SK-N-SH treated with all-trans-retinoic acid at 6 μM for 48 hours (cell line): ENCODE measurements at regions not wholly inside any gene's neighbourhood (a gene's known extent, or its start where the extent isn't known, plus 50 kb on each side); places are given as distances from the start of the nearest gene placed in this dataset.
"Not testable (repeated sequence)": the region's sequence is repeated elsewhere in the genome, so short reads cannot be mapped to it uniquely, and the experiment has no call there.

Experiments
- ARNTL ChIP-seq: fragments of 450-650 bp; formaldehyde crosslinking; IDR thresholded peaks from 2 replicates; pipeline ENCODE4 v1.5.0; 2020; ENCODE audit warnings: low read depth, mild to moderate bottlenecking, moderate library complexity, borderline replicate concordance
- ISL1 ChIP-seq: fragments of 250-450 bp; sonication (Bioruptor Pico); IDR thresholded peaks from 2 replicates; pipeline ENCODE4 v2.1.2; 2022; ENCODE audit warnings: mild to moderate bottlenecking, moderate library complexity
- OSR1 ChIP-seq: fragments of 250-450 bp; sonication (Bioruptor Pico); IDR thresholded peaks from 2 replicates; pipeline ENCODE4 v1.8.0; 2022; ENCODE audit warnings: moderate library complexity, mild to moderate bottlenecking, inconsistent platforms
- RARB ChIP-seq: fragments of 250-450 bp; sonication (Bioruptor Pico); IDR thresholded peaks from 2 replicates; pipeline ENCODE4 v1.8.0; 2021; ENCODE audit warnings: mild to moderate bottlenecking, moderate library complexity
- SNAI2 ChIP-seq: fragments of 250-450 bp; sonication (Bioruptor Pico); IDR thresholded peaks from 2 replicates; pipeline ENCODE4 v1.5.0; 2020; ENCODE audit warnings: mild to moderate bottlenecking, moderate library complexity
- ZNF565 ChIP-seq: fragments of 450-650 bp; formaldehyde crosslinking; conservative IDR thresholded peaks from 2 replicates; pipeline ENCODE4 v1.5.0; 2020; ENCODE audit warnings: low read depth, mild to moderate bottlenecking, moderate library complexity
- TF ChIP-seq, protein P1 (sequence below): fragments of 250-450 bp; sonication (Bioruptor Pico); IDR thresholded peaks from 2 replicates; pipeline ENCODE4 v1.8.0; 2021; ENCODE audit warnings: low read depth, mild to moderate bottlenecking, moderate library complexity, borderline replicate concordance
- TF ChIP-seq, protein P2 (sequence below): fragments of 250-450 bp; sonication (Bioruptor Pico); IDR thresholded peaks from 2 replicates; pipeline ENCODE4 v1.8.0; 2020; ENCODE audit warnings: mild to moderate bottlenecking, moderate library complexity, borderline replicate concordance

- TF ChIP-seq OSR1, ZNF565, ISL1, SNAI2, RARB, ARNTL: not testable (repeated sequence)
- TF ChIP-seq, protein P1, sequence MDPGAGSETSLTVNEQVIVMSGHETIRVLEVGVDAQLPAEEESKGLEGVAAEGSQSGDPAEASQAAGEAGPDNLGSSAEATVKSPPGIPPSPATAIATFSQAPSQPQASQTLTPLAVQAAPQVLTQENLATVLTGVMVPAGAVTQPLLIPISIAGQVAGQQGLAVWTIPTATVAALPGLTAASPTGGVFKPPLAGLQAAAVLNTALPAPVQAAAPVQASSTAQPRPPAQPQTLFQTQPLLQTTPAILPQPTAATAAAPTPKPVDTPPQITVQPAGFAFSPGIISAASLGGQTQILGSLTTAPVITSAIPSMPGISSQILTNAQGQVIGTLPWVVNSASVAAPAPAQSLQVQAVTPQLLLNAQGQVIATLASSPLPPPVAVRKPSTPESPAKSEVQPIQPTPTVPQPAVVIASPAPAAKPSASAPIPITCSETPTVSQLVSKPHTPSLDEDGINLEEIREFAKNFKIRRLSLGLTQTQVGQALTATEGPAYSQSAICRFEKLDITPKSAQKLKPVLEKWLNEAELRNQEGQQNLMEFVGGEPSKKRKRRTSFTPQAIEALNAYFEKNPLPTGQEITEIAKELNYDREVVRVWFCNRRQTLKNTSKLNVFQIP (CRISPR knock-in tag), result not testable (repeated sequence)
- TF ChIP-seq, protein P2, sequence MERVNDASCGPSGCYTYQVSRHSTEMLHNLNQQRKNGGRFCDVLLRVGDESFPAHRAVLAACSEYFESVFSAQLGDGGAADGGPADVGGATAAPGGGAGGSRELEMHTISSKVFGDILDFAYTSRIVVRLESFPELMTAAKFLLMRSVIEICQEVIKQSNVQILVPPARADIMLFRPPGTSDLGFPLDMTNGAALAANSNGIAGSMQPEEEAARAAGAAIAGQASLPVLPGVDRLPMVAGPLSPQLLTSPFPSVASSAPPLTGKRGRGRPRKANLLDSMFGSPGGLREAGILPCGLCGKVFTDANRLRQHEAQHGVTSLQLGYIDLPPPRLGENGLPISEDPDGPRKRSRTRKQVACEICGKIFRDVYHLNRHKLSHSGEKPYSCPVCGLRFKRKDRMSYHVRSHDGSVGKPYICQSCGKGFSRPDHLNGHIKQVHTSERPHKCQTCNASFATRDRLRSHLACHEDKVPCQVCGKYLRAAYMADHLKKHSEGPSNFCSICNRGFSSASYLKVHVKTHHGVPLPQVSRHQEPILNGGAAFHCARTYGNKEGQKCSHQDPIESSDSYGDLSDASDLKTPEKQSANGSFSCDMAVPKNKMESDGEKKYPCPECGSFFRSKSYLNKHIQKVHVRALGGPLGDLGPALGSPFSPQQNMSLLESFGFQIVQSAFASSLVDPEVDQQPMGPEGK, result not testable (repeated sequence)
Observed at GRCh38 chr11:98538358-98538757, 482.4 kb upstream of the CNTN5 start.
